Stomach (tissue), 8 donors: ENCODE measurements at regions not wholly inside any gene's neighbourhood (a gene's known extent, or its start where the extent isn't known, plus 50 kb on each side); places are given as distances from the start of the nearest gene placed in this dataset.

Experiments
- DNase-seq, 2 donors: peaks; one replicate each; pipeline versions ENCODE4 v3.0.0 to v3.0.0-alpha.2; 2013 to 2019
- H3K27ac ChIP-seq, 5 donors: fragments of 200-600 bp in 4 of 5; sonication (generic) in 4 of 5; one replicate each; pipeline ENCODE4 v1.5.1; 2013 to 2019; ENCODE audit warnings: mild to moderate bottlenecking in 1 of 5, moderate library complexity in 1 of 5
- H3K27me3 ChIP-seq, 3 donors: fragments of 200-600 bp; sonication (generic); one replicate each; pipeline ENCODE4 v1.5.1; 2017 to 2019; ENCODE audit warnings: mixed run types in 1 of 3
- H3K36me3 ChIP-seq, 4 donors: fragments of 200-600 bp; sonication (generic); 1 replicate in 3 of 4; 2 replicates in 1 of 4; pipeline ENCODE4 v1.5.1; 2016 to 2019
- H3K4me1 ChIP-seq, 4 donors: fragments of 200-600 bp; sonication (generic); one replicate each; pipeline ENCODE4 v1.5.1; 2016 to 2019
- H3K4me3 ChIP-seq, 4 donors: fragments of 200-600 bp; sonication (generic) in 3 of 4; one replicate each; pipeline ENCODE4 v1.5.1; 2016 to 2019; ENCODE audit warnings: mild to moderate bottlenecking in 1 of 4
- H3K9me3 ChIP-seq, 4 donors: fragments of 200-600 bp; sonication (generic); one replicate each; pipeline ENCODE4 v1.5.1; 2016 to 2019
- EP300 ChIP-seq: sonication (generic); formaldehyde crosslinking; IDR thresholded peaks from one replicate; pipeline ENCODE4 v1.6.1; 2017; ENCODE audit warnings: antibody characterized with exemption
- POLR2A ChIP-seq, 4 donors: fragments of 450-650 bp; IDR thresholded peaks; one replicate each; pipeline ENCODE4 v1.6.1; 2016; ENCODE audit warnings: antibody characterized with exemption in 4 of 4, control low read depth in 2 of 4, mild to moderate bottlenecking in 1 of 4, moderate library complexity in 1 of 4
- POLR2AphosphoS5 ChIP-seq, 3 donors: sonication (generic); formaldehyde crosslinking; IDR thresholded peaks; one replicate each; pipeline ENCODE4 v1.6.1; 2016; ENCODE audit warnings: antibody characterized with exemption in 3 of 3
- WGBS, 5 donors: extraction: QIAGEN DNeasy Blood & Tissue Kit in 3 of 5; methylation state at CpG; one replicate each; pipeline versions ENCODE4 v1.1.5 to v1.1.7; 2013 to 2018; 5-methylcytosine and 5-hydroxymethylcytosine counted together
- intact Hi-C: fragments of 100-400 bp; cut with DNase I; formaldehyde crosslinking; loops from one replicate; pipeline ENCODE4 v1.15.1; 2023; ENCODE audit warnings: low total_unique reads
- TF ChIP-seq, protein P1 (sequence below), 7 experiments: fragments of 450-650 bp in 4 of 7; fragments of 200-600 bp in 3 of 7; sonication (generic) in 3 of 7; IDR thresholded peaks; one replicate each; pipeline ENCODE4 v1.5.1; 2016 to 2019; ENCODE audit warnings: antibody characterized with exemption in 7 of 7, control low read depth in 2 of 7, mild to moderate bottlenecking in 1 of 7
- donor health status: healthy with polysubstance abuse.
- donor health status: Bipolar disorder and iron deficiency.
- donor health status: healthy.

DNA sequence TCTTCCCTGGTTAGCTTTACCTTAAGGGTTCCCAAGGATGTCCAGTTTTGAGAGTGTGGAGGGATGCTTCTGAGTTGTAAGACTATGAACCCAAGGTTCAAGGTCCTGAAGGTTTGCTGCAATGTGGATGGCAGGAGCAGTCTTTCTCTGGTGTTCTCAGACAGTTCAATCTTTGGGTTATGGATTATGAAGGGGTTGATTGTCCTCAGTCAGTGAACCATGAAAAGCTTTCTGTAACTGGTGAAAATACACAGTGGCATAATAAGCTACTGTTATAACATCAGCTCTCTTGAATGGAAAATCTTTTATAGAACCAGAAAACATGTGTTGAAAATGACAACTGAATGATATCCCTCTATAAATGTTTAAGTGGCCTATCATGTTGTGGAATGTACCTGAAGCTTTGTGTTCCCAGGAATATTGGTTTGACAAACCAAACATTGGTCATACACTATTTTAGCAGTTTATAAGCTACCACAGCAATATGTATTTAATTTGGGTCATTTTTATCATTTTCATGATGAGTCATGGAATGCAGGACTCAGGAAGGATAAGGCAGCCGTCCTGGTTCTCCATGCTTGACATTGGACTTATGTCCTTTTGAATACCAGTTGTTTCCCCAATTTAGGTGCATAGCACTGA lies 1041.8 kb upstream of the ARRDC3 start:
- peaks cover 0 to 13% (median 2%) of the 10 kb centered on the region in 4 donors for H3K9me3 ChIP-seq
- no peak overlapping the region for H3K27ac ChIP-seq
- WGBS, 5 donors = 67 to 78% (median 70%) methylated on average over 1 of the region's 1 CpG
- intact Hi-C loops = no loop called here
- H3K27me3 ChIP-seq = no peaks in the 10 kb centered on the region
- no peaks in the 10 kb centered on the region for H3K4me1 ChIP-seq
- no peak overlapping the region for H3K4me3 ChIP-seq
- H3K36me3 ChIP-seq = no peaks in the 10 kb centered on the region
- no peak for TF ChIP-seq EP300
- no peak for TF ChIP-seq POLR2AphosphoS5 (IDR thresholded peaks at IDR 0.05)
- TF ChIP-seq, protein P1, sequence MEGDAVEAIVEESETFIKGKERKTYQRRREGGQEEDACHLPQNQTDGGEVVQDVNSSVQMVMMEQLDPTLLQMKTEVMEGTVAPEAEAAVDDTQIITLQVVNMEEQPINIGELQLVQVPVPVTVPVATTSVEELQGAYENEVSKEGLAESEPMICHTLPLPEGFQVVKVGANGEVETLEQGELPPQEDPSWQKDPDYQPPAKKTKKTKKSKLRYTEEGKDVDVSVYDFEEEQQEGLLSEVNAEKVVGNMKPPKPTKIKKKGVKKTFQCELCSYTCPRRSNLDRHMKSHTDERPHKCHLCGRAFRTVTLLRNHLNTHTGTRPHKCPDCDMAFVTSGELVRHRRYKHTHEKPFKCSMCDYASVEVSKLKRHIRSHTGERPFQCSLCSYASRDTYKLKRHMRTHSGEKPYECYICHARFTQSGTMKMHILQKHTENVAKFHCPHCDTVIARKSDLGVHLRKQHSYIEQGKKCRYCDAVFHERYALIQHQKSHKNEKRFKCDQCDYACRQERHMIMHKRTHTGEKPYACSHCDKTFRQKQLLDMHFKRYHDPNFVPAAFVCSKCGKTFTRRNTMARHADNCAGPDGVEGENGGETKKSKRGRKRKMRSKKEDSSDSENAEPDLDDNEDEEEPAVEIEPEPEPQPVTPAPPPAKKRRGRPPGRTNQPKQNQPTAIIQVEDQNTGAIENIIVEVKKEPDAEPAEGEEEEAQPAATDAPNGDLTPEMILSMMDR (IDR thresholded peaks at IDR 0.05) = no peak
- TF ChIP-seq POLR2A (IDR thresholded peaks at IDR 0.05) = no peak
- DNase-seq = no peak

DNA sequence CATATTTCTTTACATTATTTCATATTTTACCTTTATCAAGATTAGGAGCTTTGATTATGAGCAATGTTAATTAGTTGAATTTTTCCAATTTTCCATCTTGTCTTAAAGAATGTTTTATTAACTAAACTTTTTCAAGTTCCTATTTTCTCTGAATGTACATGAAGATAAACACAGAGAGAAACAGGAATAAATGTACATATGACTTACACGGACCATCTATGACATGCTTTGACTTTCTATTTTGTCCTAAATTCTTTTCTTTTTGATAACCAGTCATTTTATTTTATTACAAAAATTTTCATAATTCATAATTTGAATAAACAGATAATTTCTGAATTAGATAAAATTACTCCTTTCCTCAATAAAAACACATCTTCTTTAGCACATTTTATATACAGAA lies 1038.8 kb upstream of the ARRDC3 start:
- DNase-seq = no peak
- no peaks in the 10 kb centered on the region for H3K27me3 ChIP-seq
- no peak overlapping the region for H3K27ac ChIP-seq
- no peaks in the 10 kb centered on the region for H3K4me1 ChIP-seq
- no peaks in the 10 kb centered on the region for H3K36me3 ChIP-seq
- TF ChIP-seq, protein P1 (IDR thresholded peaks at IDR 0.05) = no peak
- TF ChIP-seq POLR2AphosphoS5 (IDR thresholded peaks at IDR 0.05) (no peak), EP300 (no peak), POLR2A (IDR thresholded peaks at IDR 0.05) (no peak)
- intact Hi-C loops = no loop called here
- 56 to 70% (median 66%) methylated on average over 1 of the region's 1 CpG for WGBS, 5 donors
- peaks cover 0 to 13% (median 2%) of the 10 kb centered on the region in 4 donors for H3K9me3 ChIP-seq
- H3K4me3 ChIP-seq = no peak overlapping the region

DNA sequence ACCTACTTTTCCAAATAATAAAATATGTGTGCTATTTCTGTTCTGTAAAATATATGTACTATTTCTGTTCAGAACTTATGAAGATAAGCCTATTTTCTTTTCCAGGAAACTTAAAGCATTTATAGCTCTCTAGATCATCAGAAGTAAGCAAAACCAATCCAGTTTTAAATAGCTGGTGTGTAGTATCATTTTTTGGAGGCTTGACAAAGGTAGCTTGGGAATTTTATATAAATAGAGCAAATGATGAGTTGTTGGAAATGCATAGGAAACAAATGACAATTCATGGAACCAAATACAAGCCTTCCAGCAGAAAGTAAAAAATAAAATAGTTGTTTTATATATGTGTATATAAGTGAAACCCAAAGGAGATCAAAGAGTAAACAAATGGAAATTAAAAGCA lies 1038.1 kb upstream of the ARRDC3 start:
- Histone ChIP-seq H3K27ac (no peak overlapping the region), H3K36me3 (no peaks in the 10 kb centered on the region), H3K9me3 (peaks cover 0 to 13% (median 2%) of the 10 kb centered on the region in 4 donors), H3K4me3 (no peak overlapping the region), H3K4me1 (no peaks in the 10 kb centered on the region), H3K27me3 (no peaks in the 10 kb centered on the region)
- intact Hi-C loops = no loop called here
- DNase-seq = no peak
- TF ChIP-seq POLR2A (IDR thresholded peaks at IDR 0.05) (no peak), EP300 (no peak), POLR2AphosphoS5 (IDR thresholded peaks at IDR 0.05) (no peak)
- TF ChIP-seq, protein P1 (IDR thresholded peaks at IDR 0.05) = no peak

DNA sequence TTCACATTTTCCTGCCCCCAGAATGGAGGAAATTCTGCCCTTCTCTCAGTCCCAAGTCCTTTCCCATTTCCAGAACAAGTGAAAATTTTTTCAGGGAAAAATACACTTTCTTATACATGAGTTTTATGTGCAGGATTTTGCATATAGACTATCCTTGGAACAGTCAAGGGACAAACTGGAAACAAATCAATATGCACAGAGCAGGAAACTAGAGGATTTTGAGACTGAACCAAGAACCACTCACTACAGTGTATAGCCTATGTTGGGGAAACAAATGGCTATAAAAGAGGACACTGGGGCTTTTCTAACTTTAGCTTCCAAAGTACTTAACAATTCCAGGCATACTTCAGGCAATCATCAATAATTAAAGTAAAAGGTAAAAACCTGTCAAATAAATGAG lies 1036.1 kb upstream of the ARRDC3 start:
- no peak overlapping the region for H3K4me3 ChIP-seq
- no peaks in the 10 kb centered on the region for H3K36me3 ChIP-seq
- no peak for TF ChIP-seq POLR2A (IDR thresholded peaks at IDR 0.05)
- TF ChIP-seq, protein P1 (IDR thresholded peaks at IDR 0.05) = no peak
- TF ChIP-seq EP300 = no peak
- TF ChIP-seq POLR2AphosphoS5 (IDR thresholded peaks at IDR 0.05) = no peak
- H3K27ac ChIP-seq = no peak overlapping the region
- no peak for DNase-seq
- no peaks in the 10 kb centered on the region for H3K27me3 ChIP-seq
- peaks cover 0 to 13% (median 2%) of the 10 kb centered on the region in 4 donors for H3K9me3 ChIP-seq
- H3K4me1 ChIP-seq = no peaks in the 10 kb centered on the region
- intact Hi-C loops = no loop called here
